ENCODE measurements at regions not wholly inside any gene's neighbourhood (a gene's known extent, or its start where the extent isn't known, plus 50 kb on each side); places are given as distances from the start of the nearest gene placed in this dataset.
"Not testable (repeated sequence)": the region's sequence is repeated elsewhere in the genome, so short reads cannot be mapped to it uniquely, and the experiment has no call there.

GRCh38 chr5:36406023-36406422, 104.3 kb upstream of the RANBP3L start:
- Histone ChIP-seq H3K9me3 (ENCODE audit: control insufficient read depth, insufficient read depth, low read depth, low read length) (no peaks in the 10 kb centered on the region), H3K9ac (ENCODE audit: low read length) (no peak overlapping the region), H3K27ac (ENCODE audit: low read depth, low read length) (no peak overlapping the region), H3K4me3 (ENCODE audit: low read depth, low read length) (no peak overlapping the region), H3K36me3 (ENCODE audit: control insufficient read depth, insufficient read depth, low read length) (no peaks in the 10 kb centered on the region), H3K27me3 (ENCODE audit: control insufficient read depth, insufficient read depth, low read length) (no peaks in the 10 kb centered on the region), H3K4me1 (ENCODE audit: control insufficient read depth, insufficient read depth, low read length) (no peaks in the 10 kb centered on the region)

- no peak overlapping the region for H3K27ac ChIP-seq (ENCODE audit: low read depth, low read length)
- H3K4me3 ChIP-seq (ENCODE audit: low read depth, low read length), result no peak overlapping the region
- H3K9me3 ChIP-seq (ENCODE audit: control insufficient read depth, insufficient read depth, low read depth, low read length), result no peaks in the 10 kb centered on the region
- H3K4me1 ChIP-seq (ENCODE audit: control insufficient read depth, insufficient read depth, low read length), result no peaks in the 10 kb centered on the region
- no peaks in the 10 kb centered on the region for H3K36me3 ChIP-seq (ENCODE audit: control insufficient read depth, insufficient read depth, low read length)
- no peaks in the 10 kb centered on the region for H3K27me3 ChIP-seq (ENCODE audit: control insufficient read depth, insufficient read depth, low read length)
- H3K9ac ChIP-seq (ENCODE audit: low read length), result no peak overlapping the region
Measured at GRCh38 chr5:36407396-36407795, 105.7 kb upstream of the RANBP3L start.

- not testable (repeated sequence) for H3K9ac ChIP-seq (ENCODE audit: low read length); H3K27ac ChIP-seq (ENCODE audit: low read depth, low read length); H3K9me3 ChIP-seq (ENCODE audit: control insufficient read depth, insufficient read depth, low read depth, low read length); H3K4me1 ChIP-seq (ENCODE audit: control insufficient read depth, insufficient read depth, low read length); H3K4me3 ChIP-seq (ENCODE audit: low read depth, low read length); H3K27me3 ChIP-seq (ENCODE audit: control insufficient read depth, insufficient read depth, low read length); H3K36me3 ChIP-seq (ENCODE audit: control insufficient read depth, insufficient read depth, low read length)
Measured at GRCh38 chr5:36409711-36410110, 108.0 kb upstream of the RANBP3L start.

GRCh38 chr5:36410672-36411071, 109.0 kb upstream of the RANBP3L start:
- not testable (repeated sequence) for H3K9me3 ChIP-seq (ENCODE audit: control insufficient read depth, insufficient read depth, low read depth, low read length); H3K27me3 ChIP-seq (ENCODE audit: control insufficient read depth, insufficient read depth, low read length); H3K9ac ChIP-seq (ENCODE audit: low read length); H3K4me1 ChIP-seq (ENCODE audit: control insufficient read depth, insufficient read depth, low read length); H3K4me3 ChIP-seq (ENCODE audit: low read depth, low read length); H3K27ac ChIP-seq (ENCODE audit: low read depth, low read length); H3K36me3 ChIP-seq (ENCODE audit: control insufficient read depth, insufficient read depth, low read length)

DNA sequence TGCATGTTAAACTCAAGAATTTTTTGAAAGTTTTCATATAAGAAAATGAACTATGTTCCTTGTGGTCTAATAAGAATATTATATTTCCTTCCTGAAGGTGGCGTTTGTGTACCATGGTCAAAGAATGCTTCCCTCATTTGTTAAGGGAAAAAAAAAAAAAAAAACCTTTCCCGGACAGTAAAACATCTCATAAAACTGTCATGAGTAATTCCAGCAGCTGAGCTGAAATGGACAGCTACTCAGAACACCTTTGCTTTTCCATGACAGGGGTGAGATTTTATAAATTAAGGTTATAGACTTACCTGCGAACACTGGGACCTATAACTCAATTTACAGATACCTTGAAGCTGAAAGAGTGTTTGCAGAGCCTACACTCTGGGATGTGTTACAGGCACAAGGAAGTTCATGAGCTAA, 113.2 kb upstream of the RANBP3L start:
- no peak overlapping the region for H3K27ac ChIP-seq (ENCODE audit: low read depth, low read length)
- peaks cover 33% of the 10 kb centered on the region for H3K4me1 ChIP-seq (ENCODE audit: control insufficient read depth, insufficient read depth, low read length)
- peaks cover 41% of the 10 kb centered on the region for H3K27me3 ChIP-seq (ENCODE audit: control insufficient read depth, insufficient read depth, low read length)
- H3K9ac ChIP-seq (ENCODE audit: low read length), result no peak overlapping the region
- H3K36me3 ChIP-seq (ENCODE audit: control insufficient read depth, insufficient read depth, low read length), result no peaks in the 10 kb centered on the region
- H3K9me3 ChIP-seq (ENCODE audit: control insufficient read depth, insufficient read depth, low read depth, low read length), result no peaks in the 10 kb centered on the region
- H3K4me3 ChIP-seq (ENCODE audit: low read depth, low read length), result no peak overlapping the region

DNA sequence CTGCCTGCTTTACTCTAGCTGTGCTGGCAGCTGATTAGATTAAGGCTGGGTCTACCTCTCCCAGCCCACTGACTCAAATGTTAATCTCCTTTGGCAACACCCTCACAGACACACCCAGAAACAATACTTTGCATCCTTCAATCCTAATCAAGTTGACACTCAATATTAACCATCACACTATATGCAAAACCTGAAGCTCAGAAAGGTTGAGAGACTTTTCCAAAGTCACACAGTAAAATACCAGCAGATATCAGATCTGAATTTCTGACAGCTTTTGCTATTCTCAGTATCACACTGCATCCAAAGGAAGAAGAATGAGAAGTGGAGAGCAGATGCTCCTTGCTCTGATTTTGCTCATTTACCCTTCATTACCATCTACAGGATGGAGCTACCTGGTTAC, 114.9 kb upstream of the RANBP3L start:
- no peaks in the 10 kb centered on the region for H3K9me3 ChIP-seq (ENCODE audit: control insufficient read depth, insufficient read depth, low read depth, low read length)
- no peak overlapping the region for H3K9ac ChIP-seq (ENCODE audit: low read length)
- H3K27me3 ChIP-seq (ENCODE audit: control insufficient read depth, insufficient read depth, low read length), result peaks cover 46% of the 10 kb centered on the region
- peaks cover 33% of the 10 kb centered on the region for H3K4me1 ChIP-seq (ENCODE audit: control insufficient read depth, insufficient read depth, low read length)
- H3K27ac ChIP-seq (ENCODE audit: low read depth, low read length), result no peak overlapping the region
- H3K36me3 ChIP-seq (ENCODE audit: control insufficient read depth, insufficient read depth, low read length), result no peaks in the 10 kb centered on the region
- no peak overlapping the region for H3K4me3 ChIP-seq (ENCODE audit: low read depth, low read length)

GRCh38 chr5:36417221-36417620, 115.5 kb upstream of the RANBP3L start:
- Histone ChIP-seq H3K36me3 (ENCODE audit: control insufficient read depth, insufficient read depth, low read length) (no peaks in the 10 kb centered on the region), H3K4me3 (ENCODE audit: low read depth, low read length) (0 out of 2 replicates have a peak overlapping the region, but pooled peaks have one; percentile 10), H3K27me3 (ENCODE audit: control insufficient read depth, insufficient read depth, low read length) (peaks cover 46% of the 10 kb centered on the region), H3K4me1 (ENCODE audit: control insufficient read depth, insufficient read depth, low read length) (peaks cover 33% of the 10 kb centered on the region), H3K27ac (ENCODE audit: low read depth, low read length) (no peak overlapping the region), H3K9me3 (ENCODE audit: control insufficient read depth, insufficient read depth, low read depth, low read length) (no peaks in the 10 kb centered on the region), H3K9ac (ENCODE audit: low read length) (no peak overlapping the region)

DNA sequence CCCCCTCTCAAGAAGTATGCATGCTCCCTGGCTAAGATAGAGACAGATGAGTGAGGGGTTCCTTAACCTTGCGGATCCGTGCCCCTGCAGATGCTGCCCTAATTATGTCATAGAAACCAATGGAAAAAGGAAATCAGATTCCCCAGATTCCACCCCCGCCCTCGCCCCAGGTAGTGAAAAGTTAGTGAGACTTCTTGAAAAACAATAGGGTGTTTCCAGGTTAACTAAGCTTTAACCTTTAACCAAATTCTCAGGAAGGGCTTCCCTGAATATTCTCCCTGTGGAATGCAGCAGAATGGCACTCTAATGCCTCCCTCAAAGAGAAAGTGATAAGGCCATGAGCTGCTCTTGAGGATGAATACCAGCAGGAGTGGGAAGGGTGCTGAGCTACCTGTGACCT, 116.0 kb upstream of the RANBP3L start:
- Histone ChIP-seq H3K27ac (ENCODE audit: low read depth, low read length) (no peak overlapping the region), H3K9me3 (ENCODE audit: control insufficient read depth, insufficient read depth, low read depth, low read length) (no peaks in the 10 kb centered on the region), H3K4me1 (ENCODE audit: control insufficient read depth, insufficient read depth, low read length) (peaks cover 33% of the 10 kb centered on the region), H3K27me3 (ENCODE audit: control insufficient read depth, insufficient read depth, low read length) (peaks cover 46% of the 10 kb centered on the region), H3K36me3 (ENCODE audit: control insufficient read depth, insufficient read depth, low read length) (no peaks in the 10 kb centered on the region), H3K4me3 (ENCODE audit: low read depth, low read length) (0 out of 2 replicates have a peak overlapping the region, but pooled peaks have one; percentile 10), H3K9ac (ENCODE audit: low read length) (no peak overlapping the region)

GRCh38 chr5:36418152-36418979, 116.7 kb upstream of the RANBP3L start:
- H3K4me3 ChIP-seq (ENCODE audit: low read depth, low read length), result peak overlapping the region; percentile 8; the same call in 1 of the 2 replicates
- peaks cover 33% of the 10 kb centered on the region for H3K4me1 ChIP-seq (ENCODE audit: control insufficient read depth, insufficient read depth, low read length)
- H3K27me3 ChIP-seq (ENCODE audit: control insufficient read depth, insufficient read depth, low read length), result peaks cover 46% of the 10 kb centered on the region
- no peaks in the 10 kb centered on the region for H3K36me3 ChIP-seq (ENCODE audit: control insufficient read depth, insufficient read depth, low read length)
- H3K9me3 ChIP-seq (ENCODE audit: control insufficient read depth, insufficient read depth, low read depth, low read length), result no peaks in the 10 kb centered on the region
- no peak overlapping the region for H3K27ac ChIP-seq (ENCODE audit: low read depth, low read length)
- H3K9ac ChIP-seq (ENCODE audit: low read length), result no peak overlapping the region

- Histone ChIP-seq H3K4me3 (ENCODE audit: low read depth, low read length) (no peak overlapping the region), H3K27me3 (ENCODE audit: control insufficient read depth, insufficient read depth, low read length) (peaks cover 36% of the 10 kb centered on the region), H3K4me1 (ENCODE audit: control insufficient read depth, insufficient read depth, low read length) (peaks cover 33% of the 10 kb centered on the region), H3K9me3 (ENCODE audit: control insufficient read depth, insufficient read depth, low read depth, low read length) (no peaks in the 10 kb centered on the region), H3K9ac (ENCODE audit: low read length) (no peak overlapping the region), H3K36me3 (ENCODE audit: control insufficient read depth, insufficient read depth, low read length) (no peaks in the 10 kb centered on the region), H3K27ac (ENCODE audit: low read depth, low read length) (no peak overlapping the region)
Measured at GRCh38 chr5:36421256-36421655, 119.6 kb upstream of the RANBP3L start.

DNA sequence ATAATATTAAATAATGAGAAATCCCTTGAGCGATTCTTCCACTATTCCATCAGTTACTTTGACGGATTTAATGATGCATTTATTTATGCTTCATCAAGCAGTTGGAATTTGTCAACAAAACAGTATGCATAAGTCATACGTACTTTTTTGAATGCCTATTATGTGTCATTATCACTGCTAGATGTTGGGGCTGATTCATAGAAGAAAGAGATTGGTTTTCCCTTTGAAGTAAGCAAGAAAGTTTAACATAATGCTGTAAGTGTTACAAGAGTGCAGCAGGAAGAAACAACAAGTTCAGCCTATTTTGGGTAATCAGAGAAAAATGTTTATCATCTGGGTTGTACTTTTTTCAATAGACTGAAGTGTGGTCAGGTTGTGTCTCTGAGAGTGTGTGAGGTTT, 121.2 kb upstream of the RANBP3L start:
- Histone ChIP-seq H3K4me1 (ENCODE audit: control insufficient read depth, insufficient read depth, low read length) (peaks cover 21% of the 10 kb centered on the region), H3K9me3 (ENCODE audit: control insufficient read depth, insufficient read depth, low read depth, low read length) (peaks cover 3% of the 10 kb centered on the region; the same call in 1 of the 2 replicates), H3K4me3 (ENCODE audit: low read depth, low read length) (no peak overlapping the region), H3K9ac (ENCODE audit: low read length) (no peak overlapping the region), H3K27ac (ENCODE audit: low read depth, low read length) (no peak overlapping the region), H3K27me3 (ENCODE audit: control insufficient read depth, insufficient read depth, low read length) (peaks cover 23% of the 10 kb centered on the region), H3K36me3 (ENCODE audit: control insufficient read depth, insufficient read depth, low read length) (no peaks in the 10 kb centered on the region)
